ENCODE measurements at regions not wholly inside any gene's neighbourhood (a gene's known extent, or its start where the extent isn't known, plus 50 kb on each side); places are given as distances from the start of the nearest gene placed in this dataset.

GRCh38 chr10:121054874-121055273 lies 203.7 kb downstream of the WDR11 start:
- no peak for TF ChIP-seq CTCF (IDR thresholded peaks at IDR 0.05; ENCODE audit: low read length, missing control alignments)
- H3K4me3 ChIP-seq (replicated peaks; ENCODE audit: low read depth, low read length), result no peak overlapping the region
- DNase-seq (ENCODE audit: low read depth), result no peak

GRCh38 chr10:121057269-121057668 lies 206.1 kb downstream of the WDR11 start:
- no peak for DNase-seq (ENCODE audit: low read depth)
- no peak for TF ChIP-seq CTCF (IDR thresholded peaks at IDR 0.05; ENCODE audit: low read length, missing control alignments)

DNA sequence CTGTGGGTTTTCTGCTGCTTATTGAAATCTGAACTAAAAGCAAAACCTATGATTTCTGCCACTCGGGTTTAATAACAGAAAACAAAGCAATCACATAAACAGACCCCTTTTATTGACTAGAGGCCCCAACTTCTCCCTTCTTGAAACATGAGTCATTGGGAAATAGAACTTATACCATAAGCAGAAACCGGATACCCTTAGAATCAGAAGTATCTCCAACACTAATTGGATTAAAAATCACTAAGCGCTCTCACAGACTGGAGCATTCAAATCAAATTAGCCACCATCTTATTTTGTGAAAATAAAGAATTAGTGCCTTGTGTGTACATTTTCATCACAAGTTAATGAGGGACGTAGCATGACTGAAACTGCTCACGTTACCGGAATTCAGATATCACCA lies 206.9 kb downstream of the WDR11 start:
- no peak overlapping the region for H3K4me3 ChIP-seq (replicated peaks; ENCODE audit: low read depth, low read length)
- DNase-seq (ENCODE audit: low read depth), result no peak
- no peak for TF ChIP-seq CTCF (IDR thresholded peaks at IDR 0.05; ENCODE audit: low read length, missing control alignments)

More at GRCh38 chr10:121057269-121057668, 206.1 kb downstream of the WDR11 start:
- no peak overlapping the region for H3K4me3 ChIP-seq (replicated peaks; ENCODE audit: low read depth, low read length)

DNA sequence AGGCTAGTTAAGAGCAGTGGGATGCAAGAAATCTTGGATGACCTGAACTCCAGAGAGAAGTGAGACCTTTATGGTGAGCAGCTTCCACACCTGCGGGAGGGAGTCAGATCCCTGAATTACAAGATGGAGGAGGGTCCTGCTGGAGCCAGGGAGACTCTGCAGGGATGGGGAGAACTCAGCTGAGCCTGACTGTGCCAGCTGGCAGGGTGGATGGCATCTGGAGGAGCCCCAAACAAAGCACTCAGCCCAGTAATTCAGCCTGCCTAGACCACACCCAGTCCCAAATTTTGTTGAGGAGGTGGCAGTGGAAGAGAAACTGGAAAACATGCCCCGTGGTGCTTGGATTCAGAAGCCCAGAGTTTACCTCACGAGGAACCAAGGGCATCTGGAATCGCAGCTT lies 208.2 kb downstream of the WDR11 start:
- no peak for DNase-seq (ENCODE audit: low read depth)
- TF ChIP-seq CTCF (IDR thresholded peaks at IDR 0.05; ENCODE audit: low read length, missing control alignments), result no peak
- no peak overlapping the region for H3K4me3 ChIP-seq (replicated peaks; ENCODE audit: low read depth, low read length)

- DNase-seq (ENCODE audit: low read depth), result no peak
- TF ChIP-seq CTCF (IDR thresholded peaks at IDR 0.05; ENCODE audit: low read length, missing control alignments), result no peak
- no peak overlapping the region for H3K4me3 ChIP-seq (replicated peaks; ENCODE audit: low read depth, low read length)
These were observed 211.0 kb downstream of the WDR11 start for GRCh38 chr10:121062115-121062514.

- H3K4me3 ChIP-seq (replicated peaks; ENCODE audit: low read depth, low read length), result no peak overlapping the region
- TF ChIP-seq CTCF (IDR thresholded peaks at IDR 0.05; ENCODE audit: low read length, missing control alignments), result no peak
- DNase-seq (ENCODE audit: low read depth), result no peak
These were observed 212.6 kb downstream of the WDR11 start for GRCh38 chr10:121063744-121064143.

DNA sequence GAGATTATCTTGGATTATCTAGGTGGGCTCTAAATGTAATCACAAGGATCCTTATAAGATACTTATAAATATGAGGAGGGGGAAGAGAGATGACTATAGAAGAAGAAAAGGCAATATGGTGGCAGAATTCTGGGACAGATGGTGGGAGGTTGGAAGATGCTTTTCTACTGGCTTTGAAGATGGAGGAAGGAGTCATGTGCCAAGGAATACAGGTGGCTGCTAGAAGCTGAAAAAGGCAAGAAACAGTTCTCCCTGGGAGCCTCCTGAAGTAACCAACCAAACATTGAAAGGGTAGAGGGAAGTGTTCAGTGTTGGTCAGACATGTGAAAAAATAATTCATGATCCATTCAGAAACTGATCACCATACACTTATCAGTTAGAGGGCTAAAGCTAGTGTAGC lies 213.3 kb downstream of the WDR11 start:
- no peak for TF ChIP-seq CTCF (IDR thresholded peaks at IDR 0.05; ENCODE audit: low read length, missing control alignments)
- H3K4me3 ChIP-seq (replicated peaks; ENCODE audit: low read depth, low read length), result no peak overlapping the region
- no peak for DNase-seq (ENCODE audit: low read depth)
